Ovary (tissue), 7 donors: ENCODE measurements at regions not wholly inside any gene's neighbourhood (a gene's known extent, or its start where the extent isn't known, plus 50 kb on each side); places are given as distances from the start of the nearest gene placed in this dataset.
"Not testable (repeated sequence)": the region's sequence is repeated elsewhere in the genome, so short reads cannot be mapped to it uniquely, and the experiment has no call there.

Experiments used
- DNase-seq, 5 donors: peaks; one replicate each; pipeline ENCODE4 v3.0.0-alpha.2; 2019 to 2020
- H3K27ac ChIP-seq, 2 donors: fragments of 200-600 bp; one replicate each; pipeline versions ENCODE4 v1.5.1 to v1.8.0; 2019 to 2022
- H3K27me3 ChIP-seq: fragments of 200-600 bp; one replicate; pipeline ENCODE4 v1.8.0; 2022
- H3K36me3 ChIP-seq: fragments of 200-600 bp; sonication (generic); one replicate; pipeline ENCODE4 v1.5.1; 2019
- H3K4me1 ChIP-seq: one replicate; pipeline ENCODE4 v1.8.1; 2013; ENCODE audit warnings: mild to moderate bottlenecking, moderate library complexity; ENCODE audit not compliant: insufficient read depth
- H3K4me3 ChIP-seq: fragments of 200-600 bp; sonication (generic); one replicate; pipeline ENCODE4 v1.5.1; 2017
- H3K9me3 ChIP-seq, 2 donors: fragments of 200-600 bp in 1 of 2; sonication (generic) in 1 of 2; one replicate each; pipeline versions ENCODE4 v1.5.1 to v1.8.1; 2013 to 2019; ENCODE audit warnings: mild to moderate bottlenecking in 1 of 2, moderate library complexity in 1 of 2
- CTCF ChIP-seq, 3 donors: fragments of 450-650 bp in 2 of 3; fragments of 200-600 bp in 1 of 3; IDR thresholded peaks; one replicate each; pipeline versions ENCODE4 v1.5.1 to v1.8.0; 2016 to 2022; ENCODE audit warnings: antibody characterized with exemption in 3 of 3, mild to moderate bottlenecking in 1 of 3
- EP300 ChIP-seq: sonication (generic); formaldehyde crosslinking; IDR thresholded peaks from one replicate; pipeline ENCODE4 v1.6.1; 2017; ENCODE audit warnings: antibody characterized with exemption
- POLR2A ChIP-seq: fragments of 450-650 bp; IDR thresholded peaks from one replicate; pipeline ENCODE4 v1.6.1; 2017; ENCODE audit warnings: antibody characterized with exemption, mild to moderate bottlenecking, moderate library complexity
- WGBS, 3 donors: extraction: QIAGEN DNeasy Blood & Tissue Kit in 1 of 3; methylation state at CpG; one replicate each; pipeline versions ENCODE4 v1.1.5 to v1.1.7; 2013 to 2017; 5-methylcytosine and 5-hydroxymethylcytosine counted together
- intact Hi-C, 4 donors: fragments of 100-400 bp; cut with DNase I; formaldehyde crosslinking; loops; one replicate each; pipeline versions ENCODE4 v1.11.0 to v1.15.1; 2022 to 2023
- donor health status: DM: no; HTN: no; CAD: no; lungs with moderate emphysema.
- donor health status: DM: no; HTN: no; CAD: no.
- donor health status: Bipolar disorder and iron deficiency.
- donor health status: DM: no; HTN: no; CAD: no.
- donor health status: DM: yes; HTN: yes; CAD: no.

GRCh38 chr5:19235101-19235584 lies 752.9 kb downstream of the CDH18 start:
- 71 to 78% (median 72%) methylated on average over 5 of the region's 5 CpGs for WGBS, 3 donors
- Histone ChIP-seq H3K4me1 (no peaks in the 10 kb centered on the region), H3K27me3 (no peaks in the 10 kb centered on the region), H3K4me3 (no peak overlapping the region), H3K27ac (no peak overlapping the region), H3K9me3 (no peaks in the 10 kb centered on the region), H3K36me3 (no peaks in the 10 kb centered on the region)
- TF ChIP-seq POLR2A = no peak
- TF ChIP-seq CTCF (IDR thresholded peaks at IDR 0.05) = no peak
- TF ChIP-seq EP300 = no peak
- intact Hi-C loops = no loop called here
- no peak for DNase-seq

DNA sequence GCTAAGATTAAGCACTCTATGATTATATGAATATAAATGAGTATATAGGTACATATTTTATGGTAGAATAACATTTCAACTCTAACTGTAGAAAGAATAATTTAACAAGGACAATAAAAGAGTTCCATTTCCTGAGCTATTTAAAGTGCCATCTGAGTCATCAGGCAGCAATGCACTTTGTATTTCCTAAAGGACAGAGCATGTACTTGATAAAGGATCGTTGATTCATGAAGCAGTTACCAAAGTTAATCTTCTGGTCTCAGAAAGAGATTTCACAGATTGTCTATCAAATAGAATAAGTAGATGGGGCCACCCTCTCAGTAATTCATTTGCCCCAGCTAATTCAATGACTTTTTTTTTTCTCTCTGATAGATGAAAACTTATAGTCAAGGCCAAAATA lies 747.8 kb downstream of the CDH18 start:
- H3K36me3 ChIP-seq = no peaks in the 10 kb centered on the region
- TF ChIP-seq CTCF (IDR thresholded peaks at IDR 0.05) = no peak
- no peak for TF ChIP-seq EP300
- no peak for TF ChIP-seq POLR2A
- H3K27ac ChIP-seq = no peak overlapping the region
- intact Hi-C loops = no loop called here
- no peak for DNase-seq
- no peaks in the 10 kb centered on the region for H3K9me3 ChIP-seq
- WGBS, 3 donors = 19 to 31% (median 24%) methylated on average over 1 of the region's 1 CpG
- no peak overlapping the region for H3K4me3 ChIP-seq
- H3K27me3 ChIP-seq = no peaks in the 10 kb centered on the region
- no peaks in the 10 kb centered on the region for H3K4me1 ChIP-seq

DNA sequence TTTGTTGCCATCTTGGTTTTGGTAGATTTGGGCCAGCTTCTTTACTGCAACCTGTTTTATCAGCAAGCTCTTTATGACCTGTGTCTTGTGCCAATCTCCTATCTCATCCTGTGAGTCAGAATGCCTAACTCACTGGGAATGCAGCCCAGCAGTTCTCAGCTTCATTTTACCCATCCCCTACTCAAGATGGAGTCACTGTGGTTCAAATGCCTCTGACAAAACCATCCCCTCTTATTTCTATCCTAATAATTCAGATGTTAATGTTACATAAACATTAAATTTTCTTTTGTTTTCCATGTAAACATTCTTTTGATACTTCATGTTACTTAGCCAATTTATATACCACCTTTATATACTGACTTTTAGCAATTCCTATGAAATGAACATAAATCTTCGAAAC lies 746.3 kb downstream of the CDH18 start:
- no peaks in the 10 kb centered on the region for H3K9me3 ChIP-seq
- 84 to 94% (median 90%) methylated on average over 1 of the region's 1 CpG for WGBS, 3 donors
- H3K36me3 ChIP-seq = no peaks in the 10 kb centered on the region
- intact Hi-C loops = no loop called here
- H3K4me3 ChIP-seq = no peak overlapping the region
- H3K4me1 ChIP-seq = no peaks in the 10 kb centered on the region
- no peak overlapping the region for H3K27ac ChIP-seq
- no peak for TF ChIP-seq CTCF (IDR thresholded peaks at IDR 0.05)
- TF ChIP-seq EP300 = no peak
- no peak for TF ChIP-seq POLR2A
- no peak for DNase-seq
- no peaks in the 10 kb centered on the region for H3K27me3 ChIP-seq

GRCh38 chr5:19246191-19246590 lies 741.8 kb downstream of the CDH18 start:
- H3K27me3 ChIP-seq, DNase-seq, H3K27ac ChIP-seq, intact Hi-C loops, H3K9me3 ChIP-seq, H3K36me3 ChIP-seq, H3K4me3 ChIP-seq, H3K4me1 ChIP-seq: not testable (repeated sequence)
- 90 to 97% (median 93%) methylated on average over 1 of the region's 1 CpG for WGBS, 3 donors

DNA sequence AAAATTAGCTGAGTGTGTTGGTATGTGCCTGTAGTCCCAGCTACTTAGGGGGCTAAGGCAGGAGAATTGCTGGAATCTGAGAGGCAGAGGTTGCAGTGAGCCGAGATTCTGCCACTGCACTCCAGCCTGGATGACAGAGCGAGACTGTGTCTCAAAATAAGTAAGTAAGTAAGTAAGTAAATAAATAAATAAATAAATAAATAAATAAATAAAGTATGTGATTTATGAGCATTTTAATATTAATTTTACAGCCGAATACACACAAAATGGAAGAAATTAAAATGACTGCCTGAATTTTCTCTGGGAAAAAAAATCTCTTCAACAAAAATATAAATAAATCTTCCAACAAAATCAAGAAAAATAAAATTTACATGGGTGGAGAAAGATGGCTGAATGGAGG lies 740.7 kb downstream of the CDH18 start:
- Histone ChIP-seq H3K4me1 (no peaks in the 10 kb centered on the region), H3K27me3 (no peaks in the 10 kb centered on the region), H3K9me3 (no peaks in the 10 kb centered on the region), H3K4me3 (no peak overlapping the region), H3K36me3 (no peaks in the 10 kb centered on the region), H3K27ac (no peak overlapping the region)
- TF ChIP-seq EP300 = no peak
- TF ChIP-seq POLR2A = no peak
- no peak for TF ChIP-seq CTCF (IDR thresholded peaks at IDR 0.05)
- intact Hi-C loops = no loop called here
- WGBS, 3 donors = 86 to 93% (median 92%) methylated on average over 3 of the region's 3 CpGs
- no peak for DNase-seq
